Astrocyte of the cerebellum (primary cell): ENCODE measurements at regions not wholly inside any gene's neighbourhood (a gene's known extent, or its start where the extent isn't known, plus 50 kb on each side); places are given as distances from the start of the nearest gene placed in this dataset.

Source experiments
- DNase-seq: peaks from one replicate; pipeline ENCODE4 v3.0.0-alpha.2; 2011; ENCODE audit warnings: low read depth
- H3K4me3 ChIP-seq: 2 replicates; pipeline ENCODE4 v1.5.1; 2011; ENCODE audit warnings: mild to moderate bottlenecking, low read depth, low read length, moderate library complexity
- in situ Hi-C: cut with HindIII; loops from 2 replicates; pipeline ENCODE4 v1.10.0; 2017; ENCODE audit warnings: low sequenced_read_pairs
- TF ChIP-seq, protein P1 (sequence below): IDR thresholded peaks from 2 replicates; pipeline ENCODE4 v1.5.1; 2012; ENCODE audit warnings: low read length, low read depth, moderate library complexity, mild to moderate bottlenecking; ENCODE audit errors: missing control alignments

- TF ChIP-seq, protein P1, sequence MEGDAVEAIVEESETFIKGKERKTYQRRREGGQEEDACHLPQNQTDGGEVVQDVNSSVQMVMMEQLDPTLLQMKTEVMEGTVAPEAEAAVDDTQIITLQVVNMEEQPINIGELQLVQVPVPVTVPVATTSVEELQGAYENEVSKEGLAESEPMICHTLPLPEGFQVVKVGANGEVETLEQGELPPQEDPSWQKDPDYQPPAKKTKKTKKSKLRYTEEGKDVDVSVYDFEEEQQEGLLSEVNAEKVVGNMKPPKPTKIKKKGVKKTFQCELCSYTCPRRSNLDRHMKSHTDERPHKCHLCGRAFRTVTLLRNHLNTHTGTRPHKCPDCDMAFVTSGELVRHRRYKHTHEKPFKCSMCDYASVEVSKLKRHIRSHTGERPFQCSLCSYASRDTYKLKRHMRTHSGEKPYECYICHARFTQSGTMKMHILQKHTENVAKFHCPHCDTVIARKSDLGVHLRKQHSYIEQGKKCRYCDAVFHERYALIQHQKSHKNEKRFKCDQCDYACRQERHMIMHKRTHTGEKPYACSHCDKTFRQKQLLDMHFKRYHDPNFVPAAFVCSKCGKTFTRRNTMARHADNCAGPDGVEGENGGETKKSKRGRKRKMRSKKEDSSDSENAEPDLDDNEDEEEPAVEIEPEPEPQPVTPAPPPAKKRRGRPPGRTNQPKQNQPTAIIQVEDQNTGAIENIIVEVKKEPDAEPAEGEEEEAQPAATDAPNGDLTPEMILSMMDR, result no peak
- no peak for DNase-seq
- in situ Hi-C loops, result no loop called here
- H3K4me3 ChIP-seq, result no peak overlapping the region
Observed at GRCh38 chr6:50123688-50124087, 74.0 kb upstream of the DEFB112 start.

DNA sequence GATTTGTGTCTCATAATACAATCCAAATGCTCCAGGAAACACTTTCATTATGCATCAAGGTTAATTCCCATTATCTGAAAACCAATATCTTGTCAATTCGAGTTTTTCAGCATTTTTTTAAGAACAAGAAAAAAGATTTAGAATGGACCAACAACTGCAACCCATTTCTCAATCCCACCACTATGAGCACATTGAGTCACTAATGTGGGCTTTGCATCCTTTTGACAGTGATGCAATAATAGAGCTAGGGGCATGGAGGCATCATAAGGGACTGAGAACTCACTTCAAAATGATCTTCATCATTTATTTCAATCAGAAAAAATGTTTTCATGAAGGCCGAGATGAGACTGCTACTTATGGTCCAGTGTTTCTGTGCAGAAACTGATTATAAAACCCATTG lies 74.8 kb upstream of the DEFB112 start:
- DNase-seq, result no peak
- in situ Hi-C loops, result no loop called here
- TF ChIP-seq, protein P1, result no peak
- no peak overlapping the region for H3K4me3 ChIP-seq

- in situ Hi-C loops, result no loop called here
Observed at GRCh38 chr6:50128420-50129005, 78.8 kb upstream of the DEFB112 start.

DNA sequence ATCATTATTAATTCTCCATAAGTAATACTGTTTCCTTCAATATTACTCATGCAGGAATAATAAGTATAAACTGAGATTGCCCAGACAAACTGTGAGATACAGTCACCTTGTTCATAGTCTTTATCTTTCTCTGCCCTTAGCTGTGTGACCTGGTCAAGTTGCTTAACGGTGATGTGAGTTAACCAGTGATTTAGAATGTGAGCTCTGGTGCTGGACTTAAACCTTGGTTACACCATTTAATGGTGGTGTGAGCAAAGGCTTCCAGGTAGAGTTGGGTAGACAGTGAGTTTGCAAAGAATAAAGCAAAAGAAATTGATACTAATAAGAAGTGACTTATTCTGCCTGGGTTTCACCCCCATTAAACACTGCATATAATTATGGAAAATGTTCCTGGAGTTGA lies 86.2 kb upstream of the DEFB112 start:
- H3K4me3 ChIP-seq, result no peak overlapping the region
- in situ Hi-C loops, result no loop called here
- no peak for DNase-seq
- TF ChIP-seq, protein P1, result no peak

More at GRCh38 chr6:50128420-50129005, 78.8 kb upstream of the DEFB112 start:
- TF ChIP-seq, protein P1, result peak; percentile 20
- no peak overlapping the region for H3K4me3 ChIP-seq
- peak; percentile 4 for DNase-seq

DNA sequence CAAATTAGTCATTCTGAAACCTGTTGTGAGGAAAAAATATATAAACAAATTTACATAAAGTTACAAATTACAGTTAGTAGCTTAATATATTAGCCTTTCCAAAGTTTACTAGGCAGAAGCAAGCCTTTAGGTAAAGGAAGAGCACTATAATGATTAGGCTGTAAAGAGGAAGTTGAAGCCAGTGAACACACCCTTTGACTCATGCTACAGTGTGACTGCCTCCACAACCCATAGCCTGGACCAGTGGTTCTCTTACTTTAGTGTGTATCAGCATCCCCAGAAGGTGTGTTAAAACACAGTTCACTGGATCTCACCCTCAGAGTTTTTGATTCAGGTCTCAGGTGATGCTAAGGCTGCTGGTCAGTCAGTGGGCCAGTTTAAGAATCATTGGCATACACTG lies 91.4 kb upstream of the DEFB112 start:
- in situ Hi-C loops, result no loop called here
- no peak for DNase-seq

GRCh38 chr6:50143011-50143719 lies 93.4 kb upstream of the DEFB112 start:
- in situ Hi-C loops, result no loop called here
- H3K4me3 ChIP-seq, result no peak overlapping the region
- DNase-seq, result no peak
- TF ChIP-seq, protein P1, result no peak

More for the DNA sequence above, 91.4 kb upstream of the DEFB112 start:
- H3K4me3 ChIP-seq, result no peak overlapping the region
- TF ChIP-seq, protein P1, result no peak
